T47D (cell line): ENCODE measurements at regions not wholly inside any gene's neighbourhood (a gene's known extent, or its start where the extent isn't known, plus 50 kb on each side); places are given as distances from the start of the nearest gene placed in this dataset.

Source experiments
- DNase-seq, 2 experiments: peaks; one replicate each; pipeline versions ENCODE4 v3.0.0 to v3.0.0-alpha.2; 2011 to 2012; ENCODE audit warnings: low read depth in 1 of 2, low spot score in 1 of 2
- JUND ChIP-seq: IDR thresholded peaks from 2 replicates; pipeline ENCODE4 v1.6.1; 2012; ENCODE audit warnings: low read depth
- in situ Hi-C: cut with HindIII; loops from 2 replicates; pipeline ENCODE4 v1.10.0; 2016; ENCODE audit warnings: low sequenced_read_pairs, low pct_unique_long_range_greater_than_20kb

- in situ Hi-C loops = no loop called here
- TF ChIP-seq JUND = no peak
- DNase-seq = peak in 1 of 2 experiments; percentile 33
Observed at GRCh38 chr3:163951397-163951987, 1126.8 kb downstream of the SI start.

GRCh38 chr3:163946785-163947184 is 1131.5 kb downstream of the SI start:
- no peak for TF ChIP-seq JUND
- in situ Hi-C loops = no loop called here
- DNase-seq = no peak

- in situ Hi-C loops = no loop called here
- DNase-seq = no peak
- TF ChIP-seq JUND = no peak
Observed at GRCh38 chr3:163943664-163944063, 1134.6 kb downstream of the SI start.

- no peak for TF ChIP-seq JUND
- in situ Hi-C loops = no loop called here
- peak in 1 of 2 experiments; percentile 47 for DNase-seq
Observed at GRCh38 chr3:163939926-163940325, 1138.4 kb downstream of the SI start.

- no peak for TF ChIP-seq JUND
- in situ Hi-C loops = no loop called here
- no peak for DNase-seq
Observed at GRCh38 chr3:163936543-163936942, 1141.8 kb downstream of the SI start.

GRCh38 chr3:163935411-163935810 is 1142.9 kb downstream of the SI start:
- DNase-seq = no peak
- in situ Hi-C loops = no loop called here
- TF ChIP-seq JUND = no peak

- no peak for DNase-seq
- no peak for TF ChIP-seq JUND
- in situ Hi-C loops = no loop called here
Observed at GRCh38 chr3:163929069-163929652, 1149.1 kb downstream of the SI start.

- TF ChIP-seq JUND = no peak
- DNase-seq = no peak
- in situ Hi-C loops = no loop called here
Observed at GRCh38 chr3:163927521-163927920, 1150.8 kb downstream of the SI start.

- in situ Hi-C loops = no loop called here
- no peak for TF ChIP-seq JUND
- DNase-seq = peak in 1 of 2 experiments; percentile 57
Observed at GRCh38 chr3:163924600-163924999, 1153.7 kb downstream of the SI start.

- in situ Hi-C loops = no loop called here
- no peak for TF ChIP-seq JUND
- DNase-seq = peak in 1 of 2 experiments; percentile 19
Observed at GRCh38 chr3:163919154-163919553, 1159.1 kb downstream of the SI start.

- no peak for TF ChIP-seq JUND
- peak in 1 of 2 experiments; percentile 68 for DNase-seq
- in situ Hi-C loops = no loop called here
Observed at GRCh38 chr3:163916596-163917560, 1161.4 kb downstream of the SI start.

- in situ Hi-C loops = no loop called here
Observed at GRCh38 chr3:163915280-163915679, 1163.0 kb downstream of the SI start.

GRCh38 chr3:163914567-163914966 is 1163.7 kb downstream of the SI start:
- no peak for TF ChIP-seq JUND
- in situ Hi-C loops = no loop called here
- DNase-seq = no peak

More at GRCh38 chr3:163915280-163915679, 1163.0 kb downstream of the SI start:
- no peak for TF ChIP-seq JUND
- no peak for DNase-seq
